GM21717 (cell line): ENCODE measurements at regions not wholly inside any gene's neighbourhood (a gene's known extent, or its start where the extent isn't known, plus 50 kb on each side); places are given as distances from the start of the nearest gene placed in this dataset.

Experiments
- ATAC-seq: cut with Tn5 transposase; IDR thresholded peaks from one replicate; pipeline ENCODE4 v1.9.1; 2021; ENCODE audit warnings: mild to moderate bottlenecking, moderate library complexity; ENCODE audit not compliant: unreplicated experiment

GRCh38 chr11:127219704-127220103 is 219.1 kb upstream of the KIRREL3 start:
- ATAC-seq, result no peak

GRCh38 chr11:127218275-127218608 is 217.7 kb upstream of the KIRREL3 start:
- no peak for ATAC-seq

- no peak for ATAC-seq
These were observed 217.1 kb upstream of the KIRREL3 start for GRCh38 chr11:127217452-127218274.

- no peak for ATAC-seq
These were observed 205.2 kb upstream of the KIRREL3 start for GRCh38 chr11:127205688-127206217.

DNA sequence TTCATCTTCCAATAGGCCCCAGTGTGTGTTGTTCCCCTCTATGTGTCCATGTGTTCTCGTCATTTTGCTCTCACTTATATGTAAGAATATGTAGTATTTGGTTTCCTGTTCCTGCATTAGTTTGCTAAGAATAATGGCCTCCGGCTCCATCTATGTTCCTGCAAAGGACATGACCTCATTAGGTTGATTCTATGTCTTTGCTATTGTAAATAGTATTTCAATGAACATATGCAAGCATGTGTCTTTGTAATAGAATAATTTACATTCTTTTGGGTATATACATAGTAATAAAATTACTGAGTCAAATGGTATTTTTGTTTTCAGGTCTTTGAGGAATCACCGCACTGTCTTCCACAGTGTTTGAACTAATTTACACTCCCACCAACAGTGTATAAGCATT is 202.9 kb upstream of the KIRREL3 start:
- ATAC-seq, result no peak

GRCh38 chr11:127202105-127202504 is 201.5 kb upstream of the KIRREL3 start:
- ATAC-seq, result no peak

DNA sequence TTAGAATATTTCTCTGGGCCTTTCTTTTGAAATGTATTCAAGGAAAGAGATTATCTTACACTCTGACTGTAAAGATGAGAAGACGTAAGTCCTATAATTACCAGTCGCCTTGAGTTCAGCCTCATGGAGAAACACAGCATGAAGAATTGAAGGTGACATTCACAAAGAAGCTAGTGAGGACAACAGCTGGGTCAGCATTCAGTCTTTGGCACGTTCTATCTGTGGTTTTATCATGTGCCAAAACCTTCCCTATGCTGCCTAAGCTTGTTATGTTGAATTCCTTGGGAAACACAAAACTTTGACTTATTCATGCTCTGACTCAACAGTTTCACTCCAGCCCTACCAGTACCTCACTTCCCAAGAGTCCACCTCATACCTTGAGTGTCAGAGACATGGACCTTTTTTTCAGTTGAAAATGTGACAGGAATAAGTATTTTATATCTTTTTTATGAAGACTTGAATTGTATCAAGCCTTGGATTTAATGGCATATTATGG is 198.8 kb upstream of the KIRREL3 start:
- ATAC-seq, result no peak

DNA sequence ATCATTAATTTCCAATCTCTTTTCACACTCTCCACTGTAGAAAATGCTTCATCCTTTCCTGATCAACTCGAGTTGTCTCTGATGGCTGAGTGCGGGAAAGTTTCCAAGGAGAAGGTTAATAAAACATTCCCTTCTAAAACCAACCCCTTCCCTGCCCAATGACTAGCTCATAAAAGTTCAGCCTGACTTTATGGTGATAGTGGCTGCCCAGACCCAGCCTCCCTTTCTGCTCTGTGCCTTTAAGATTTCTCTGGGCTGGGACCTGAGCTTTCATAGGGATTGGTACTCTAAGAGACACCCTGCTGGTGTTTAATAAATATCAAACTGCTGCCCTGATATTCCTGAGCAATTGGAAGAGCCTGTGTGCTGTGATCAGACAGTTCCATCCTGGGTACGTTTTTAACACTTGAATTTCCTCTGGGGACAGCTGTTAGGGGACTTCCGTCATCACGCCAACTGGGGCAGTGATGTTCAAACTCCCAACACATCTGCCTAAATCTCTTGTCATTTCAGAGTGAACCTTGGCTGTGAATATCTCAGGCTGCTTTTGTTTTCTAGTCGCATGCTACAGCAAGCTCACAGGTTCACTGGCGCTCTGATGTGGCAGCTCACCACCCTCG is 195.0 kb upstream of the KIRREL3 start:
- ATAC-seq, result no peak

DNA sequence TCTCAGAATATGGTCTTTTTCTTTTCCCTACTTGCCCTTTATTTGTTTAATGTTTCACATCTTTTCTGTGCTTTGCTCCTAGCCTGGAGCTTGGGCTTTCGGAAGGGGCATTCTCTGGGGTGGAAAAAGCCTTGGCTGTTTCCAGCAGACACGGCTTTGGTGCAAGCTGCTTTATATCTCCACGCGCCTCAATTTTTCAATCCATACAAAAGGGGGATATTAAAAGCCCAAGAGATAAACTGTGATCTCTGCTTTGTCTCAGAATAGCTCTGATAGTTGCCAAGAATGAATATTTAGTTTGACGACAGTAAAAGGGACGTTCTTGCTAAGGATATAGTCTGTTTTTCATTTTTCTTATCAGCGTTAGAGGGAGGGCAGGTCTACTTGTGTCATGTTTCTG is 194.0 kb upstream of the KIRREL3 start:
- ATAC-seq, result no peak

DNA sequence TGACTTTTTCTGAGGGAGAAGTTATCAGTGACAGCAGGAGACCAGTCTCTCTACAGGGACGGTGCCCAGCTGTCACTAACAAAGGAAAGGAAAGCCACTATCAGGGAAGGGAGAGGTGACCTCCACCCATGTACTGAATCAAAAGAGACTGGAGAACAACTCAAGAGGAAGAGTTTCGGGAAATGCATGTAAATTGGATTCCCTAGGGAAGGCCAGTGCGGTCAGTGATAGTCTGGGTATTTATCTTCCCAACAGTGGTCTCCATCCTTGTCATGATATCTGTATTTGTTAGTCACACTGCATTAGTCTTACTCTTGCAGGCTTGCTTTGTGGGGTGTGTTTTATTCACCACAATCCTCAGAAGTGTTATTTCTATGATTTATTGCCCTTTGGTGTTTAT is 193.4 kb upstream of the KIRREL3 start:
- ATAC-seq, result no peak

GRCh38 chr11:127191689-127192088 is 191.1 kb upstream of the KIRREL3 start:
- ATAC-seq, result no peak

GRCh38 chr11:127191261-127191660 is 190.7 kb upstream of the KIRREL3 start:
- ATAC-seq, result no peak

- ATAC-seq, result no peak
These were observed 182.1 kb upstream of the KIRREL3 start for GRCh38 chr11:127182586-127183203.

- ATAC-seq, result no peak
These were observed 156.7 kb upstream of the KIRREL3 start for GRCh38 chr11:127157225-127157624.

DNA sequence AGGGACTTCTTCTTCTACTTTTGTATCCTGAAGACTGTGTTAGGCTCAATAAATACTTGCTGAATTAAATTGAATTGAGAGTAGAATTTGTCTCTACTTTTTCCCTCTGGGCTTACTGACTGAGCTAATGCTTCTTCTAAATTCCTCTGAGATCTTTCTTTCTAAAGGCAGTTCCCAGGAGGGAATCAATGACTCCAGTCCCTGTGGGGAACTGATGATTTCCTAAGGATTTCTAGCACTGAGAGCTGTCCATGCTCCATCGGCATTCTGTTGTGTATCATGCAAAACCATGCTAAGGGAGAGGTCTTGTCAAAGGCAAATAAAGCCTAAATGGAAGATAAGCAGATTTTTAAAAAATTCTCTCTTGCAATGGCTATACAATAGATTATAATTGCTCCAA is 148.8 kb upstream of the KIRREL3 start:
- ATAC-seq, result no peak

GRCh38 chr11:127143251-127143650 is 142.7 kb upstream of the KIRREL3 start:
- ATAC-seq, result no peak

GRCh38 chr11:127138613-127139012 is 138.0 kb upstream of the KIRREL3 start:
- ATAC-seq, result no peak

DNA sequence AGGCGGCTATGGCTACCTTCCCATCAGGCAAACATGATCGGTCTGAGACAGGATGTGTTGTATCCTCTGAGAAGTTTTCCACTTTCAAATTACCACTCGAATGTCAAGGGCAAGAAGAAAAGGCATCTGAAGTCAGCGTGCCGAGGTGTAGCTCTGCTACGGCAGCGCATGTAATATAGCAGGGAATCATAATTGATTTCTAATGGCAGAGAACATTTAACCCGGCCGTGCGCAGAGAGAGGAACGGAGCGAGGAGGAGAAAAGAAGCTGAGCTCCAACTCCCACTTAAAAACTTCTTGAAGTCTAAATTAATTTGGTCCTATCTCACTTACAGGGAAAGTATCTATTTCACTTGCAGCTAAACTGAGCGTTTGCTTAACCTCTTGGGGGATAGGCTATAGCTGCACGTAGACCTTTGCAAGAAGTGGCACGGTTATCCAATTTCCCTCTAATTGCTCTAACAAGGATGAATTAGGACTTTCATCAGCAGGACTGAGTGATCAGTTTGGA is 137.3 kb upstream of the KIRREL3 start:
- no peak for ATAC-seq

- ATAC-seq, result no peak
These were observed 135.9 kb upstream of the KIRREL3 start for GRCh38 chr11:127136438-127136837.

DNA sequence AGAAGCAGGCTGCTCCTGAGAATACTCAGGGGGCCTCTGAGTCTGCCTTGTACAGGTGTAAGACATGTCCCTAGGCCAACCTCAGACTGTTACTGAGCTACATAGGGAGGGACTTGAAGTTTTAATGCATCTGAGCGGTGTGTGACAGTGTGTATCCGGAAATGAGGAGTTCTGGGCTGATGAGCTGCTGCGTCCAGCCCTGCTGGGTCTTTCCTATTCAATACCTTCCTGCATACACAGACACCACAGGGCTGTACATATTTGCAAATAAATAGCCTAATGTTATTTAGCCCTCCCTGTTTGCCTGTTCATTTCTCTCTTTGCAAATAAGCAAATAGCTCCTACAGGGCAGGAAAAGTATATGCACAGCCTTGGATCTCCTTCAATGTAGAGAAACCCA is 134.7 kb upstream of the KIRREL3 start:
- no peak for ATAC-seq

DNA sequence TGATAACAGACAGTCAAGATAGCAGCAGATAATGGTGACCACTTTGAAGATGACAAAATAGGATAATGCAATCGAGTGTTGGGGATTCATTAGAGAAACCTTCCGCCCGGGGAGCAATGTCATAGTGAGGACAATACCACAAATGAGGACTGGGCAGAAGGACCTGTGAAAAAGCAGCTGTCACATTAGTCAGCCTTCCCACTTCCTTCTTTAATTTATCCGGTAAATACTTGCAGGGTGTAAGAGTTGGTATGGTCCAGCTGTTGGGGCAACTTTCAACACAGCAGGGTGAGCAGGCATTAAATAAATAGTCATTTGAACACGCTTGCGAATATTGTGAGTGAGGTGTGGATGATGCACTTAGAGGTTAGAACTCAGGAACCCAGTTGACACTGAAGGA is 132.5 kb upstream of the KIRREL3 start:
- ATAC-seq, result no peak

DNA sequence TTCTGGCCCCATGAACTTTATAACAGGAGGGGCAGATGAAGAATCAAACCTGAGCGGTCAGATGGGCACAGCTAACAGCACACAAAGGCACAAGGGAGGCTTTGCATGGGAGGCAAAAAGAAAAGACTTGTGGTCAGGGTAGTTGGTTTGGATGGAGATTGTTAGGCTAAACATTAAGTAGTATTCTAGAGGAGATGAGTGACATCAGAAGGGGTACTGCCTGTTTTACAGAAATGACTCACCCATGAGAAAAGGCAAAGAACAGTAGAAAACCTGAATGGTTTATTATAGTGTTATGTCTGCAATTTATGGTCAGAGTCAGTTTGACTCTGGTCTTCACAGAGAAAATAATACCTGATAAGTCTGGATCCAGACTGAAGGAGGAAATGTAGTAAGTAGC is 129.8 kb upstream of the KIRREL3 start:
- no peak for ATAC-seq
